VCaP (cell line): ENCODE measurements at regions not wholly inside any gene's neighbourhood (a gene's known extent, or its start where the extent isn't known, plus 50 kb on each side); places are given as distances from the start of the nearest gene placed in this dataset.

Experiments
- H3K27ac ChIP-seq: fragments of 450-650 bp; 2 replicates; pipeline ENCODE4 v1.5.1; 2017
- TF ChIP-seq, protein P1 (sequence below): fragments of 450-650 bp; conservative IDR thresholded peaks from 2 replicates; pipeline ENCODE4 v1.5.1; 2017; ENCODE audit warnings: mild to moderate bottlenecking, moderate library complexity

DNA sequence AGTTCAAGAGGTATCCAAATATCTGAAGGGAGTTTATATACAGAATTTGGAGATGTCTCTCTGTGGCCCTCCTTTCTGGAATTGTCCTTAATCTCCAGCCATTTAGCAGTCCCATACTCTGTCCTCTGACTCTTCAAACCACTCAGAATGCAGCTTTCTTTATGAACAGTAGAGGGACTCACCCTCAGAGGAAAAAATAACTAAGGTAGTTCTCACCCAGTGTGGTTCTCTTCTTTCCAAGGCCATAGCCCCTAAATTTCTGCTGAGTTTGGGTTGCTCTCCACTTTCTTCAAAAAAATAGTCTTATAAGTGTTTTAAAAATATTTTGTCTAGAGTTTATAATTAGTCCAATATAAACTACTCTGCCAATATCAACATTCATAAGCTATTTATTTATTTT lies 369.7 kb downstream of the MATN1 start:
- no peak overlapping the region for H3K27ac ChIP-seq
- TF ChIP-seq, protein P1, sequence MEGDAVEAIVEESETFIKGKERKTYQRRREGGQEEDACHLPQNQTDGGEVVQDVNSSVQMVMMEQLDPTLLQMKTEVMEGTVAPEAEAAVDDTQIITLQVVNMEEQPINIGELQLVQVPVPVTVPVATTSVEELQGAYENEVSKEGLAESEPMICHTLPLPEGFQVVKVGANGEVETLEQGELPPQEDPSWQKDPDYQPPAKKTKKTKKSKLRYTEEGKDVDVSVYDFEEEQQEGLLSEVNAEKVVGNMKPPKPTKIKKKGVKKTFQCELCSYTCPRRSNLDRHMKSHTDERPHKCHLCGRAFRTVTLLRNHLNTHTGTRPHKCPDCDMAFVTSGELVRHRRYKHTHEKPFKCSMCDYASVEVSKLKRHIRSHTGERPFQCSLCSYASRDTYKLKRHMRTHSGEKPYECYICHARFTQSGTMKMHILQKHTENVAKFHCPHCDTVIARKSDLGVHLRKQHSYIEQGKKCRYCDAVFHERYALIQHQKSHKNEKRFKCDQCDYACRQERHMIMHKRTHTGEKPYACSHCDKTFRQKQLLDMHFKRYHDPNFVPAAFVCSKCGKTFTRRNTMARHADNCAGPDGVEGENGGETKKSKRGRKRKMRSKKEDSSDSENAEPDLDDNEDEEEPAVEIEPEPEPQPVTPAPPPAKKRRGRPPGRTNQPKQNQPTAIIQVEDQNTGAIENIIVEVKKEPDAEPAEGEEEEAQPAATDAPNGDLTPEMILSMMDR = peak; percentile 62

DNA sequence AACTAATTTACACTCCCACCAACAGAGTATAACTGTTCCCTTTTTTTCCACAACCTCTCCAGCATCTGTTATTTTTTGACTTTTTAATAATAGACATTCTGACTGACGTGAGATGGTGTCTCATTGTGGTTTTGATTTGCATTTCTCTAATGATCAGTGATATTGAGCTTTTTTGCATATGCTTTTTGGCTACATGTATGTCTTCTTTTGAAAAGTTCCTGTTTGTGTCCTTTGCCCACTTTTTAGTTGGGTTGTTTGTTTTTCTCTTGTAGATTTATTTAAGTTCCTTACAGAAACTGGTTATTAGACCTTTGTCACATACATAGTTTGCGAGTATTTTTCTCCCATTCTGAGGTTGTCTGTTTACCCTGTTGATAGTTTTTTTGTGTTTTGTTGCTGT lies 375.2 kb downstream of the MATN1 start:
- H3K27ac ChIP-seq = no peak overlapping the region
- TF ChIP-seq, protein P1 = no peak

DNA sequence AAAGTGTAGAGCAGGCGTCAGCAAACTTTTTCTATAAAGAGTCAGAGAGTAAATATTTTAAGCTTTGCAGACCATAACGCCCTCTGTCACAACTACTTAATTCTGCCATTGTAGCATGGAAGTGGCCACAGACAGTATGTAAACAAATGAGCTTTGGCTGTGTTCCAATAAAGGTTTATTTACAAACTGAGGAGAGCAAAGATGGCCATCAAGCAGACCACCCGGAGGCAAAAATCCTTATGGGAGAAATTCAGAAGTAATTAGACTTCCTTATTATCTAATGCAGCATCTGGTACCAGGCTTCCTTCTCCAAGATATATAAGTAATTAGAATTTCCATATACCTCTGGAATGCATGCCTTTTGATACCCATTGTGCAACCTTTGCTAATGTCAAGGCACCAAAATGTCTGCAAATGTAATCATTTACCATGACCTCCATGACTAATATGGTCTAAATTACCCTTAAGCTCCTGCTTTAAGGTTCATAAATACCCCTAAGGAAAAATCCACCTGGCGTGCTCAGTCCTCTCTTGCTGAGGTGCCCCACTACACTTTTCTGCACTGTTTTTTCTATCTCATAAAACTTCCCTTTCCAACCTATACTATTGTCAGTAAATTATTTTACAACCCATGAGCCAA lies 377.8 kb downstream of the MATN1 start:
- TF ChIP-seq, protein P1 = no peak
- H3K27ac ChIP-seq = no peak overlapping the region

DNA sequence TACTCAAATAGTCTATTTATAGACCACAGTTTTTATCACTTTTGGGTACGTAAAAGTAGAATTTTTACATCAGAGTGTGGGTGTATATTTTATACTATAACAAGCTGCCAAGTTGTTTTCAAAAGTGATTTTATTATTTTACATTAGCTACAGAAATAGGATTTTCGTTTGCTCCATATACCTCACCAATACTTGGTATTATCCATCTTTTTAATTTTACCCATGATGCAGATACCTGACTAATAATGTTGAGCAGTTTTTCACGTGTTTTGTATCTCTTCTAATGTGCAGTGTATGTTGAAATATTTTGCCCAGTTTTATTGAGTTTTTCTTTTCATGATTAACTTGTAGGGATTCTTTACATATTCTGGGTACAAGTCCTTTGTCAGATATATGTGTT lies 379.8 kb downstream of the MATN1 start:
- H3K27ac ChIP-seq = no peak overlapping the region
- TF ChIP-seq, protein P1 = no peak

DNA sequence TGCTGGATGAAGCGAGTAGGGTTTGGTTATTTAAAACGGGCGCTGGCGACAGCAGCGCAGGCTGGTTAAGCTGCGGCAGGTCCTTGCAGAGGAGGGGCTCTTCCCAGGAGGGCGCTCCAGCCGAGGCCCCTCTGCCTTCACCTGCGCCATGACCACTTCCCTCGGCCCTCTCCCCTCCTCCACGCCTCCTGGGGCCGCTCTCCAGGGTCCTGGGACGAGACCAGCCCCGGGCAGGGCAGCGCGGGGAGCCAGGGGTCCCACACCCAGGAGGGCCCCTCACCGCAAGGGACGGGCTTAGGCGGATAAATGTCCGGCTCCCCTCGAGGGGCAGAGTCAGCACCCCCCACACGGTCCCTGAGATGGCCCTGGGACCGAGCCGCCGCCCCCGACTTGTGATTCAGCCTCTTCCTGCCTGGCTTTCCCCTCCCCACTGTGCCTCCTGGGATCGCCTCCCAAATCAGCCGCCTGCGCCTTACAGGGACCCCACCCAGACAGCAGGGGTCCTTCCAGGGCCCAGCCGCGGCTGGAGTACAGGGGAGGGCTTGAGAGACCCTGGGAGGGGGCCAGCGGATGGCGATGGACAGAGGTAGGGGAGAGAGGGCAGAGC lies 380.7 kb downstream of the MATN1 start:
- H3K27ac ChIP-seq = no peak overlapping the region
- TF ChIP-seq, protein P1 = no peak

DNA sequence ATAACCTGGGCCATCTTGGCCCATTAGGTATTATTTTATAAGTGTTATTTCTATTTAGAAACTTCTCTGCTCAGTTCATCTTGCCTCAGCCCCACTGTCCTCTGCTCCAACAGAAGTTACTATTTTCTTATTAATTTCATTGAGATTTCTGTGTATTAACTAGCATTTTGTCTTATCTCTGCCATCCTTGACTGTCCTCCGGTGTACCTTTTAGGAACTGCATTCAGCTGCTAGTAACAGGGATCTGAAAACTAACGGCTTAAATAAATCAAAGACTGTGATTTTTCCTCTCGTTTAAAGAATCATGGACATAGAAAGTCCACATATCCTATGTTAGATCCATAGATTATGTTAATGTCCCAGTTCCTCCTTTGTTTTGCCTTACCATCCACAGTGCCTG lies 382.5 kb downstream of the MATN1 start:
- TF ChIP-seq, protein P1 = peak; percentile 65
- no peak overlapping the region for H3K27ac ChIP-seq

DNA sequence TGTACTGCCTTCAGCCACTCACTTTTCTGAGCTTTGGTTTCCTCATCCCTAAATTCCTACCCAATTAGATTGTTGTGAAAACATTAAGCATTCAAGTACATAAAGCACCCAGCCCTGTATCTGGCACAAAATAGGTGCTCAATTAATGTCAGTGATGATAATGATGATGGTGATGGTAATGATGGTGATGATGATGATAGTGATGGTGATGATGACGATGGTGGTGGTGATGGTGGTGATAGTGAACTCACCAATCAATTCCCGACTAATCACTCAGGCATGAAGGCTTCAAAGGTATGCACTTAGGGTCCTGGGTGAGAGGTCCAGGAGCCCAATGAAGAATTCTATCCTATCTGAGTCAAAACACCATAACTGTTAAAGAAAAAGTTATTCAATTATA lies 383.5 kb downstream of the MATN1 start:
- no peak overlapping the region for H3K27ac ChIP-seq
- TF ChIP-seq, protein P1 = no peak
